ENCODE measurements at regions not wholly inside any gene's neighbourhood (a gene's known extent, or its start where the extent isn't known, plus 50 kb on each side); places are given as distances from the start of the nearest gene placed in this dataset.

DNA sequence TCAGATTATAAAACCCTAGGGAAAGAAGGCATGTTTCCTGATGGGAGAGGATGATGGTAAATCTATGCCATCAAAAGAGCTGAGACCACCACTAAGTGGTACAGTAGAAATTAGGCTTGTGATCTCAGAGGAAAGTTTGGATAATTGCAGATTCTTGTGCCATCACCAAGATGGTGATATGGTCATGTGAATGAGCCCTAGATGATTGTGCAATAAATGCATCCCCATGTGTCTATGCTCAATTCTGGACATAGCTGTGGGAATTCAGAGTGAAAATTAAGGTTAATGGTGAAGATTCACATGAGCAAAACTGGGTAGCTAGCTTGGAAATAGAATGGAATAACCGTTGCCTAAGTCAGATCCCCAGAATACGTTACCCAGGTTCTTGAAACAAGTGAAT is 496.1 kb upstream of the FSIP2 start:
- Histone ChIP-seq H3K27ac (ENCODE audit: low read depth in 1 of 2, low read length in 2 of 2) (no peak overlapping the region), H3K4me2 (replicated peaks; ENCODE audit: extremely low read depth, low read length, poor library complexity, severe bottlenecking) (no peak overlapping the region), H3K79me2 (ENCODE audit: insufficient read depth, low read length) (no peaks in the 10 kb centered on the region), H3K9me3 (replicated peaks in 1 of 2; ENCODE audit: control insufficient read depth in 1 of 2, insufficient read depth in 1 of 2, low read length in 2 of 2) (peaks cover 0 to 10% of the 10 kb centered on the region in 2 donors), H3K4me3 (replicated peaks in 1 of 3; ENCODE audit: low read depth in 2 of 3, low read length in 3 of 3) (no peak overlapping the region), H2AFZ (ENCODE audit: insufficient read depth, low read depth, low read length, poor library complexity, severe bottlenecking) (no peak overlapping the region), H4K20me1 (ENCODE audit: insufficient read depth, low read length) (no peaks in the 10 kb centered on the region), H3K27me3 (ENCODE audit: control insufficient read depth in 2 of 2, insufficient read depth in 2 of 2, low read length in 2 of 2) (no peaks in the 10 kb centered on the region), H3K4me1 (ENCODE audit: control insufficient read depth in 1 of 2, insufficient read depth in 2 of 2, low read length in 2 of 2) (no peaks in the 10 kb centered on the region), H3K9ac (ENCODE audit: insufficient read depth, low read length, poor library complexity, severe bottlenecking) (no peak overlapping the region), H3K36me3 (replicated peaks in 1 of 2; ENCODE audit: control insufficient read depth in 1 of 2, insufficient read depth in 2 of 2, low read length in 2 of 2) (no peaks in the 10 kb centered on the region)
- Mint-ChIP-seq H3K4me1 (no peaks in the 10 kb centered on the region), H3K4me3 (no peak overlapping the region), H3K27ac (no peak overlapping the region), H3K9me3 (peaks cover 2 to 7% (median 5%) of the 10 kb centered on the region in 7 donors), H3K36me3 (no peaks in the 10 kb centered on the region), H3K27me3 (ENCODE audit: low read depth in 3 of 3) (peaks cover 0 to 2% (median 0%) of the 10 kb centered on the region in 3 donors)
- WGBS (ENCODE audit: insufficient coverage), result no CpG with 5 or more reads among the region's 2 CpGs
- no peak for DNase-seq
- intact Hi-C loops (cut with micrococcal nuclease), result no loop called here
- TF ChIP-seq, protein P1, sequence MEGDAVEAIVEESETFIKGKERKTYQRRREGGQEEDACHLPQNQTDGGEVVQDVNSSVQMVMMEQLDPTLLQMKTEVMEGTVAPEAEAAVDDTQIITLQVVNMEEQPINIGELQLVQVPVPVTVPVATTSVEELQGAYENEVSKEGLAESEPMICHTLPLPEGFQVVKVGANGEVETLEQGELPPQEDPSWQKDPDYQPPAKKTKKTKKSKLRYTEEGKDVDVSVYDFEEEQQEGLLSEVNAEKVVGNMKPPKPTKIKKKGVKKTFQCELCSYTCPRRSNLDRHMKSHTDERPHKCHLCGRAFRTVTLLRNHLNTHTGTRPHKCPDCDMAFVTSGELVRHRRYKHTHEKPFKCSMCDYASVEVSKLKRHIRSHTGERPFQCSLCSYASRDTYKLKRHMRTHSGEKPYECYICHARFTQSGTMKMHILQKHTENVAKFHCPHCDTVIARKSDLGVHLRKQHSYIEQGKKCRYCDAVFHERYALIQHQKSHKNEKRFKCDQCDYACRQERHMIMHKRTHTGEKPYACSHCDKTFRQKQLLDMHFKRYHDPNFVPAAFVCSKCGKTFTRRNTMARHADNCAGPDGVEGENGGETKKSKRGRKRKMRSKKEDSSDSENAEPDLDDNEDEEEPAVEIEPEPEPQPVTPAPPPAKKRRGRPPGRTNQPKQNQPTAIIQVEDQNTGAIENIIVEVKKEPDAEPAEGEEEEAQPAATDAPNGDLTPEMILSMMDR (IDR thresholded peaks at IDR 0.05), result no peak

DNA sequence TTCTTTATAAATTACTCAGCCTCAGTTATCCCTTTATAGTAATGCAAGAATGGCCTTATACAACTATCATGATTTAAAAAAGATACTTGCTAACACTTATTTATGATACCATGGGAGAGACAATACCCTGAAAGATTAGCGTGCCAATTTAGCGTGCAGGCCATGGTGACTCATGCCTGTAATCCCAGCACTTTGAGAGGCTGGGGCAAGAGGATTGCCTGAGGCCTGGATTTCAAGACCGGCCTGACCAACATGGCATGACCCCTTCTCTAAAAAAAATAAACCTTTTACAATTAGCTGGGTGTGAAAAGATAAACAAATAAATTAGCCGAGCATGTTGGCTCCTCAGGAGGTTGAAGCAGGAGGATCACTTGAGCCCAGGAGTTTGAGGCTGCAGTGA is 493.4 kb upstream of the FSIP2 start:
- H3K4me3 ChIP-seq (replicated peaks in 1 of 3; ENCODE audit: low read depth in 2 of 3, low read length in 3 of 3), result no peak overlapping the region
- H4K20me1 ChIP-seq (ENCODE audit: insufficient read depth, low read length), result no peaks in the 10 kb centered on the region
- 80% methylated on average over 1 of the region's 4 CpGs for WGBS (ENCODE audit: insufficient coverage)
- Mint-ChIP-seq H3K4me1 (no peaks in the 10 kb centered on the region), H3K9me3 (peaks cover 0 to 7% (median 5%) of the 10 kb centered on the region in 7 donors), H3K27ac (no peak overlapping the region), H3K36me3 (no peaks in the 10 kb centered on the region), H3K4me3 (no peak overlapping the region), H3K27me3 (ENCODE audit: low read depth in 3 of 3) (peaks cover 0 to 2% (median 1%) of the 10 kb centered on the region in 3 donors)
- H3K9ac ChIP-seq (ENCODE audit: insufficient read depth, low read length, poor library complexity, severe bottlenecking), result no peak overlapping the region
- no peak overlapping the region for H3K4me2 ChIP-seq (replicated peaks; ENCODE audit: extremely low read depth, low read length, poor library complexity, severe bottlenecking)
- no peaks in the 10 kb centered on the region for H3K79me2 ChIP-seq (ENCODE audit: insufficient read depth, low read length)
- TF ChIP-seq, protein P1 (IDR thresholded peaks at IDR 0.05), result no peak
- no peak overlapping the region for H3K27ac ChIP-seq (ENCODE audit: low read depth in 1 of 2, low read length in 2 of 2)
- no peaks in the 10 kb centered on the region for H3K36me3 ChIP-seq (replicated peaks in 1 of 2; ENCODE audit: control insufficient read depth in 1 of 2, insufficient read depth in 2 of 2, low read length in 2 of 2)
- no peaks in the 10 kb centered on the region for H3K4me1 ChIP-seq (ENCODE audit: control insufficient read depth in 1 of 2, insufficient read depth in 2 of 2, low read length in 2 of 2)
- no peak for DNase-seq
- intact Hi-C loops (cut with micrococcal nuclease), result no loop called here
- no peaks in the 10 kb centered on the region for H3K27me3 ChIP-seq (ENCODE audit: control insufficient read depth in 2 of 2, insufficient read depth in 2 of 2, low read length in 2 of 2)
- H2AFZ ChIP-seq (ENCODE audit: insufficient read depth, low read depth, low read length, poor library complexity, severe bottlenecking), result no peak overlapping the region
- peaks cover 0 to 10% of the 10 kb centered on the region in 2 donors for H3K9me3 ChIP-seq (replicated peaks in 1 of 2; ENCODE audit: control insufficient read depth in 1 of 2, insufficient read depth in 1 of 2, low read length in 2 of 2)
